ENCODE measurements at regions not wholly inside any gene's neighbourhood (a gene's known extent, or its start where the extent isn't known, plus 50 kb on each side); places are given as distances from the start of the nearest gene placed in this dataset.

- Histone ChIP-seq H3K79me2 (ENCODE audit: control insufficient read depth, low read length) (no peaks in the 10 kb centered on the region), H3K4me2 (ENCODE audit: low read length) (no peak overlapping the region), H3K36me3 (ENCODE audit: control insufficient read depth, low read length) (no peaks in the 10 kb centered on the region), H3K27ac (ENCODE audit: low read depth, low read length) (no peak overlapping the region), H3K9me3 (ENCODE audit: control insufficient read depth, insufficient read depth, low read length) (no peaks in the 10 kb centered on the region), H3K4me3 (ENCODE audit: low read length) (no peak overlapping the region), H3K9me2 (replicated peaks; ENCODE audit: control insufficient read depth, low read length) (no peaks in the 10 kb centered on the region), H3K27me3 (ENCODE audit: control insufficient read depth, low read length) (no peaks in the 10 kb centered on the region), H3K4me1 (ENCODE audit: control insufficient read depth, low read length) (no peaks in the 10 kb centered on the region), H4K20me1 (ENCODE audit: control insufficient read depth, insufficient read depth, low read depth, low read length) (no peaks in the 10 kb centered on the region), H3F3A (ENCODE audit: control insufficient read depth, insufficient read depth) (no peaks in the 10 kb centered on the region)
- no peak for TF ChIP-seq EZH2phosphoT487 (IDR thresholded peaks at IDR 0.05; ENCODE audit: borderline replicate concordance, low read length)
- no peak for TF ChIP-seq CTCF (IDR thresholded peaks at IDR 0.05; ENCODE audit: low read depth, low read length, poor library complexity, severe bottlenecking)
These were observed 85.2 kb downstream of the POLR1F start for GRCh38 chr7:19623676-19624075.

- Histone ChIP-seq H3K27ac (ENCODE audit: low read depth, low read length) (no peak overlapping the region), H3K4me2 (ENCODE audit: low read length) (no peak overlapping the region), H3K4me1 (ENCODE audit: control insufficient read depth, low read length) (no peaks in the 10 kb centered on the region), H3K36me3 (ENCODE audit: control insufficient read depth, low read length) (no peaks in the 10 kb centered on the region), H3K9me2 (replicated peaks; ENCODE audit: control insufficient read depth, low read length) (no peaks in the 10 kb centered on the region), H3F3A (ENCODE audit: control insufficient read depth, insufficient read depth) (no peaks in the 10 kb centered on the region), H3K9me3 (ENCODE audit: control insufficient read depth, insufficient read depth, low read length) (no peaks in the 10 kb centered on the region), H3K4me3 (ENCODE audit: low read length) (no peak overlapping the region), H4K20me1 (ENCODE audit: control insufficient read depth, insufficient read depth, low read depth, low read length) (no peaks in the 10 kb centered on the region), H3K79me2 (ENCODE audit: control insufficient read depth, low read length) (no peaks in the 10 kb centered on the region), H3K27me3 (ENCODE audit: control insufficient read depth, low read length) (no peaks in the 10 kb centered on the region)
- TF ChIP-seq CTCF (IDR thresholded peaks at IDR 0.05; ENCODE audit: low read depth, low read length, poor library complexity, severe bottlenecking) = no peak
- TF ChIP-seq EZH2phosphoT487 (IDR thresholded peaks at IDR 0.05; ENCODE audit: borderline replicate concordance, low read length) = no peak
These were observed 87.1 kb downstream of the POLR1F start for GRCh38 chr7:19621740-19622139.

- H3K9me2 ChIP-seq (replicated peaks; ENCODE audit: control insufficient read depth, low read length) = no peaks in the 10 kb centered on the region
- H3K4me3 ChIP-seq (ENCODE audit: low read length) = no peak overlapping the region
- H3K4me1 ChIP-seq (ENCODE audit: control insufficient read depth, low read length) = no peaks in the 10 kb centered on the region
- no peaks in the 10 kb centered on the region for H3K9me3 ChIP-seq (ENCODE audit: control insufficient read depth, insufficient read depth, low read length)
- H3K36me3 ChIP-seq (ENCODE audit: control insufficient read depth, low read length) = no peaks in the 10 kb centered on the region
- no peaks in the 10 kb centered on the region for H3K79me2 ChIP-seq (ENCODE audit: control insufficient read depth, low read length)
- no peaks in the 10 kb centered on the region for H4K20me1 ChIP-seq (ENCODE audit: control insufficient read depth, insufficient read depth, low read depth, low read length)
- TF ChIP-seq CTCF (IDR thresholded peaks at IDR 0.05; ENCODE audit: low read depth, low read length, poor library complexity, severe bottlenecking) (no peak), EZH2phosphoT487 (IDR thresholded peaks at IDR 0.05; ENCODE audit: borderline replicate concordance, low read length) (no peak)
- no peak overlapping the region for H3K4me2 ChIP-seq (ENCODE audit: low read length)
- no peak overlapping the region for H3K27ac ChIP-seq (ENCODE audit: low read depth, low read length)
- no peaks in the 10 kb centered on the region for H3F3A ChIP-seq (ENCODE audit: control insufficient read depth, insufficient read depth)
- no peaks in the 10 kb centered on the region for H3K27me3 ChIP-seq (ENCODE audit: control insufficient read depth, low read length)
These were observed 88.4 kb downstream of the POLR1F start for GRCh38 chr7:19620470-19620869.

GRCh38 chr7:19619122-19619521, 89.7 kb downstream of the POLR1F start:
- H3F3A ChIP-seq (ENCODE audit: control insufficient read depth, insufficient read depth) = no peaks in the 10 kb centered on the region
- no peaks in the 10 kb centered on the region for H3K4me1 ChIP-seq (ENCODE audit: control insufficient read depth, low read length)
- H3K36me3 ChIP-seq (ENCODE audit: control insufficient read depth, low read length) = no peaks in the 10 kb centered on the region
- no peak for TF ChIP-seq EZH2phosphoT487 (IDR thresholded peaks at IDR 0.05; ENCODE audit: borderline replicate concordance, low read length)
- TF ChIP-seq CTCF (IDR thresholded peaks at IDR 0.05; ENCODE audit: low read depth, low read length, poor library complexity, severe bottlenecking) = no peak
- no peaks in the 10 kb centered on the region for H4K20me1 ChIP-seq (ENCODE audit: control insufficient read depth, insufficient read depth, low read depth, low read length)
- no peaks in the 10 kb centered on the region for H3K9me3 ChIP-seq (ENCODE audit: control insufficient read depth, insufficient read depth, low read length)
- no peaks in the 10 kb centered on the region for H3K9me2 ChIP-seq (replicated peaks; ENCODE audit: control insufficient read depth, low read length)
- no peak overlapping the region for H3K27ac ChIP-seq (ENCODE audit: low read depth, low read length)
- H3K4me3 ChIP-seq (ENCODE audit: low read length) = no peak overlapping the region
- H3K27me3 ChIP-seq (ENCODE audit: control insufficient read depth, low read length) = no peaks in the 10 kb centered on the region
- H3K79me2 ChIP-seq (ENCODE audit: control insufficient read depth, low read length) = no peaks in the 10 kb centered on the region
- no peak overlapping the region for H3K4me2 ChIP-seq (ENCODE audit: low read length)

Measured in DOHH2 (cell line).